H1 (cell line): ENCODE measurements at regions not wholly inside any gene's neighbourhood (a gene's known extent, or its start where the extent isn't known, plus 50 kb on each side); places are given as distances from the start of the nearest gene placed in this dataset.

Experiments used
- CEBPB ChIP-seq: IDR thresholded peaks from 2 replicates; pipeline ENCODE4 v1.6.1; 2012; ENCODE audit warnings: low read depth, low read length
- CHD2 ChIP-seq: IDR thresholded peaks from 2 replicates; pipeline ENCODE4 v1.6.1; 2012; ENCODE audit warnings: low read length, improper control_type of control experiment
- EP300 ChIP-seq, 2 experiments: IDR thresholded peaks; 1 replicate in 1 of 2; 2 replicates in 1 of 2; pipeline ENCODE4 v1.6.1; 2011 to 2012; ENCODE audit warnings: low read depth in 2 of 2, low read length in 2 of 2, mild to moderate bottlenecking in 2 of 2, borderline replicate concordance in 1 of 2, inconsistent platforms in 1 of 2, moderate library complexity in 1 of 2
- JUND ChIP-seq: IDR thresholded peaks from 2 replicates; pipeline ENCODE4 v1.6.1; 2011; ENCODE audit warnings: mild to moderate bottlenecking, improper control_type of control experiment, low read length
- KDM4A ChIP-seq: IDR thresholded peaks from one replicate; pipeline ENCODE4 v1.7.1; 2012; ENCODE audit warnings: low read depth, mild to moderate bottlenecking, moderate library complexity, low read length, inconsistent platforms; ENCODE audit not compliant: severe bottlenecking
- PHF8 ChIP-seq: fragments of 200-600 bp; sonication (generic); conservative IDR thresholded peaks from 2 replicates; pipeline ENCODE4 v1.7.1; 2012; ENCODE audit warnings: low read depth, mild to moderate bottlenecking, inconsistent platforms, low read length, moderate library complexity
- TAF1 ChIP-seq: IDR thresholded peaks from 2 replicates; pipeline ENCODE4 v1.6.1; 2011; ENCODE audit warnings: mild to moderate bottlenecking, low read depth, low read length
- ZNF274 ChIP-seq: IDR thresholded peaks from 2 replicates; pipeline ENCODE4 v1.7.0; 2012; ENCODE audit warnings: low read length, borderline replicate concordance; ENCODE audit errors: extremely low read depth

- no peak for TF ChIP-seq KDM4A
- TF ChIP-seq PHF8 = no peak
- no peak for TF ChIP-seq EP300 (IDR thresholded peaks at IDR 0.05; ENCODE audit: borderline replicate concordance in 1 of 2, low read depth in 2 of 2, low read length in 2 of 2)
- no peak for TF ChIP-seq TAF1
- TF ChIP-seq CHD2 = no peak
- TF ChIP-seq ZNF274 = no peak
- no peak for TF ChIP-seq JUND
- no peak for TF ChIP-seq CEBPB
Observed at GRCh38 chr14:97572583-97573458, 775.6 kb downstream of the VRK1 start (continued).
